LHCN-M2 (cell line): ENCODE measurements at regions not wholly inside any gene's neighbourhood (a gene's known extent, or its start where the extent isn't known, plus 50 kb on each side); places are given as distances from the start of the nearest gene placed in this dataset.

Experiments
- DNase-seq: peaks from one replicate; pipeline ENCODE4 v3.0.0-alpha.2; 2012; ENCODE audit warnings: low read depth

DNA sequence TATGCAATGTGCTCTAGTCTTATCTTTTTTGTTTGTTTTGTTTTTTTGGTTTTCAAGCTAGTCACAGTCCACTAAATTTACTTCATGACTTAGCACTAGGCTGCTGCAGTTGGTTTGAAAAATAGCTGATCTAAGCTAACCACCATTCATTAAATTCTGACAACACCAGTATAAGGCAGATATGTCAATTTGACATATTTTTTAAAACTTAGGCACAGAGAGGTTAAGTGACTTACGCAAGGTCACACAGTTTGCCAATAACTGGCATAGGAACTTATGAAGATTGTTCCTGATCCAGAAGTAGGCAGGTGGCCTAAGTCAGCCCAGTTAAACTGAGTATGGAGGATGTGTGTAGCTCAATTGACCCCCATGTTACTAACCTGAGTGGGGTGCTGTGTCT lies 377.3 kb upstream of the NFE2L3 start:
- DNase-seq: no peak

DNA sequence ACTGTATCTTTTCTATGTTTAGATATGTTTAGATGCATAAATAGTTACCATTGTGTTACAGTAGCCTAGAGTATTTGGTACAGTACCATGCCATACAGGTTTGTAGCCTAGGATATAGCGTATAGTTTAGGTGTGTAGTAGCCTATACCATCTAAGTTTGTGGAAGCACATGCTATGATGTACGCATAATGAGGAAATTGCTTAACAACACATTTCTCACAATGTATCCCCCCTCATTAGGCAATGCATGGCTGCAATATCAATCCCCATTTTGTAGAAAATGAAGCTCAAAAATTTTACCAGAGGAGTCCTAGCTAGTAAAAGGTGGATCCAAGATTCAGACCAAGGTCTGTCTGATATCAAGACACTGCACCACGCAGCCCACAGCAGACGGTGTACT lies 376.4 kb upstream of the NFE2L3 start:
- no peak for DNase-seq

DNA sequence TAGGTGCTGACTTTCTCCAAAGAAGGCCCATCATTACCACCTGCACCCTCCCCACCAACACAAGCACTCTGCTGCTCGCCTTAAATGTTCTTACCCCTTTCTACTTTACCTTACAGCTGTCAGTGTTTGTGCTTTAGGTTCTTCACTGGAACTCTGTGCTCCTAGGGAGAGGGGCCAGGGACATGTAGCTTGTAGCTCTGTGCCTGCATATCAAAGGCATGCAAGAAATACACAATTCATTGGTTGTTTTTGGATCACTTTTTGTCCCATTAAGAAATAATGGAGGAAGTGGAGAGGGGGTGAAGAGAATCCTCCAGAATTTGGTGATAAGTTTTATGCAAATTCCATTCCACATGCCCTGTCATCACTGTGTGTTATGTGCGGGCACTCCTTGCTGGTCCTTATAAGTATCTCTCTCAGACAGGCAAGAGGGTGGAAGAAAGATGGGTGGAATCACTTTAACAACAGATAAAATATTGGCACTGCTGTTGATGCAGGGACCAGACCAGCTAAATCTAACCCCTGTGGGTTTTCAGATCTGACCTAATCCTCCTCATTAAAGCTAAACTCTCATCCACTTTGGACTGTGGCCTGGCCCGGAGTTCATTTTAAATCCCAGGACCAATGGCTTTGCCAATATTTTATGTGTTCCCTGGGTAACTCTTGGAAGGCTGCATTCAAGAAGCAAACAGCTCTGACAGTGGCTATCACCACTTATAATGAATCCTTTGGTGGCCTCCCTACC lies 375.8 kb upstream of the NFE2L3 start:
- no peak for DNase-seq

DNA sequence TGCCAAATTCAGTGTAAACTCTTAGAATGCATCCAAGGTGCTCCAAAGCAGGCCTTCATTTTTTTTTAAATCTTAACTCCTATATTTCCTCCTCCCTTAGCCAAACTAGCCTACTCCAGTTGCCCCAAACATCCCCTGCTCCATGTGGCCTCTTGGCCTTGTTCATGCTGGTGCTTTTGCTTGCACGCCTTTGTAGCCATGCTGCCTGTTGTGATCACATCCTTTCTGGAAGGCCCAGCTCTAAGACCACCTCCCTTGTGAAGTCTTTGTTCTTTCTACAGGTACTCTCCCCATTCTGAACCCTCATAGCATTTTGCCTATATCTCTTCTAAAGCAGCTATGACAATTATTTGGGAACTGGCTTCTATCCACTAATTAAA lies 375.3 kb upstream of the NFE2L3 start:
- DNase-seq: no peak

- no peak for DNase-seq
Observed at GRCh38 chr7:25777969-25778708, 373.9 kb upstream of the NFE2L3 start.

DNA sequence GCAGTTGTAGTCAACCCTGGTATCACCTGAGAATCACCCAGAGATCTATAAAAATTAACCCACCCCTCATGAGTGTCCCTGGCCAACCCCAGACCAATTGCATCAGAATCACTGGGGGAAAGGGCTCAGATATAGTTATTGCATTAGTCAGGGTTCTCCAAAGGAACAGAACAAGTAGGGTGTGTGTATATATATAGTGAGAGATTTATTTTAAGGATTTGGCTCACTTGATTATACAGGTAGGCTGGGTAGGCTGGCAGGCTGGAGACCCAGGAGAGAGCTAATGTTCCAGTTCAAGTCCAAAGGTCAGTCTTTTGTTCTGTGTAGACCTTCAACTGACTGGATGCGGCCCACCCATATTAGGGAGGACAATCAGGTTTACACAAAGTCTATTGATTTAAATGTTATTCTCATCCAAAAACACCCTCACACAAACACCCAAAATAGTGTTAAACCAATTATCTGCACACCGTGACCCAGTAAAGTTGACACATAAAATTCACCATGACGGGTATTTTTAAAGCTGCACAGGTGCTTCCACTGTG lies 372.9 kb upstream of the NFE2L3 start:
- no peak for DNase-seq

GRCh38 chr7:25780904-25781303 lies 371.1 kb upstream of the NFE2L3 start:
- no peak for DNase-seq

- DNase-seq: no peak
Observed at GRCh38 chr7:25781704-25782103, 370.3 kb upstream of the NFE2L3 start.

GRCh38 chr7:25786936-25787335 lies 365.1 kb upstream of the NFE2L3 start:
- DNase-seq: no peak

DNA sequence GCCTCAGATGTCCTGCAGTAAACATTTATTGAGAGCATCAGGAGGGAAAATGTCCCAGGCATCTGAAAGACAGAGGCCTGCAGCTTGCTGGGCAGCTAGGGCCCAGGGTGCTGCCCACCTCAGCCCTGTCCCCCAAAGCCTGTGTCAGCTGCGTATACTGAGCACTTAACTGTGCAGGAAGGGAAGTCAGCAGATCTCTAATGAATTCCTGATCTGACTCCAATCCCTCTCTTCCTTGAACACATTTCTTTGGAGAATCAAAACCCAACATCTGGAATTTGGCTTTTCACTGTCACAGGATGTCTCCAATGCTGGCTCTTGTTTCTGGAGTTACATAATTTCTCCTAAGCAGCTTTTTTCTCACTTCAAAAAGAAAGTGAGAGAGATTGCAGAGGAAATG lies 364.7 kb upstream of the NFE2L3 start:
- DNase-seq: no peak

DNA sequence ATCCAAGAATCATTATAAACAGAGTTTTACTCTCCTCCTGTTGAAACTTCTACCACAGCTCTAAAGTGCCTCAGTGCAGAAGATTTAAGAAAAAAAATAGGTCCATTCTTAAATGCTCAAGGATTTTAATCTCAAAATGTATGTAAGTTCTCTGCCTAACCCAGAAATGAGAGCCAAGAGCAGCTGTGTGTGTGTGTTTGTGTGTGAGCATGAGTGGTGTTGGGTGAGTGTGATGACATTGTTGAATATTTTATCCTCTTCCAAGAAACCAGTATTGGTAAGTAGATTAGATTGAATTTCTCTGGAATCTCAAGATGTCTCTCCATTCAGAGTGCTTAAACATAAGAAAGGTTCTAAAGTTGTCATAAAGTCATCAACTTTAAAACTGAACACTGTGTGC lies 363.6 kb upstream of the NFE2L3 start:
- DNase-seq: no peak

- DNase-seq: no peak
Observed at GRCh38 chr7:25788961-25789620, 362.9 kb upstream of the NFE2L3 start.

- DNase-seq: peak; percentile 20
Observed at GRCh38 chr7:25789701-25790640, 362.0 kb upstream of the NFE2L3 start.

- no peak for DNase-seq
Observed at GRCh38 chr7:25790963-25791362, 361.0 kb upstream of the NFE2L3 start.

DNA sequence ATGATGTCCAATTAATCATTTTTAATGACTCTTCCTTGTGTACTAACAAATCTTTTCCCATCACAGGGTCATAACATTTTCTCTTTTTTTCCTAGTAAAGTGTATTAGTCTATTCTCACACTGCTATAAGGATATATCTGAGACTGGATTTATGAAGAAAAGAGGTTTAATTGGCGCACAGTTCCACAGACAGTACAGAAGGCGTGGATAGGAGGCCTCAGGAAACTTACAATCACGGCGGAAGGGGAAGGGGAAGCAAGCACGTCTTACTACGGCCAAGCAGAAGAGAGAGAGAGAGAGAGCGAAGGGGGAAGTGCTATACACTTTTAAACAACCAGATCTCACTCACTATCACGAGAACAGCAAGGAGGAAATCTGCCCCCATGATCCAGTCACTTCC lies 359.4 kb upstream of the NFE2L3 start:
- no peak for DNase-seq

DNA sequence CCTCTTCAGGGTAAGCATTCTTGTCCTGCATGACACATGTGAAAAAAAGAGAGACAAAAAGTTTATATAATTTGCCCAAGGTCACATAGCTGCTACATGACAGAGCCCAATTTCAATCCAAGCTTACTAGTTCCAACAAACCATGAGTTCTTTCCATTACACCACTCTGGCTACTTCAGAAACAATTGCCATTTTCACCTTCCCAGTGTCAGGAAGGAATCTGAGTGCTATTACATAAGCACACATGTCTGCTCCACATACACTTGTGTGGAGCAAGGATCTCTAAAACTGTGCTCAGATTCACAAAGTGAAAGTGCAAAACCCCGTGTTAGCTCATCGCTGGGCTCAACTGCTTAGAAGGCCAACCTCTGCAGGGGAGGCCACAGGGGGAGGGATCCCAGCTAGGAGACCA lies 356.2 kb upstream of the NFE2L3 start:
- DNase-seq: no peak

DNA sequence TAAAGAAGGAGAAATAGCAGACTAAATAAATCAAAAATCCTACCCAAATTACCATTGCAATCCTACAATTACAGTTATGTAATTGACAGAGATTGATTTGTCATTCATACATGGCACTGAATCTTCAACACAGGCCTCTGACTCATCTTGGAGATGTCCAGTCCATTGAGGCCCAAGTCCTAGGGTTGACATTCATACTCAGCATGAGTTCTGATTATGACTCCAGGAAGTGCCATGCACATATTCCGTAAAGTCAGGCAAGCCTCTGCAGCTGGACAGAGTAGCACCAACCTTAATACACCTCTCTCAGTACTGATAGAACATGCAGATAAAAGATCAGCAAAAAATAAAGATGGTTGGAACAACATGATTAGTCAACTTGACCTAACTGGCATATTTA lies 353.7 kb upstream of the NFE2L3 start:
- no peak for DNase-seq

GRCh38 chr7:25801214-25801613 lies 350.8 kb upstream of the NFE2L3 start:
- no peak for DNase-seq

DNA sequence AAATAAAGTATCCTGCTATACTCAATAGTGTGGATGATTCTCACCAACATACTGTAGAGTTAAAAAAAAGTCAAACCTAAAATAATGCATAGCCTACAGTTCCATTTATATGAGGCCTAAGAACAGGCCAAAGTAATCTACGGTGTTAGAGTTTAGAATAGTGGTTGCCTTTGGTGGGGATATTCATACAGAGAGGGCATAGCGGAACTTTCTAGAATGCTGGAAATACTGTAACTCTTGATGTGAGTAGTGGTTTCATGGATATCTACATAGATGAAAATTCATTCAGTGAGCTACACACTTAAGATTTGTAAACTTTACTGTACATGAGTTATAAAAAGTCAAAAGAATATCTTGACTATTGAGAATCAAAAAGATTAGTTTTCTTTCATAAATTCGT lies 349.9 kb upstream of the NFE2L3 start:
- DNase-seq: no peak

DNA sequence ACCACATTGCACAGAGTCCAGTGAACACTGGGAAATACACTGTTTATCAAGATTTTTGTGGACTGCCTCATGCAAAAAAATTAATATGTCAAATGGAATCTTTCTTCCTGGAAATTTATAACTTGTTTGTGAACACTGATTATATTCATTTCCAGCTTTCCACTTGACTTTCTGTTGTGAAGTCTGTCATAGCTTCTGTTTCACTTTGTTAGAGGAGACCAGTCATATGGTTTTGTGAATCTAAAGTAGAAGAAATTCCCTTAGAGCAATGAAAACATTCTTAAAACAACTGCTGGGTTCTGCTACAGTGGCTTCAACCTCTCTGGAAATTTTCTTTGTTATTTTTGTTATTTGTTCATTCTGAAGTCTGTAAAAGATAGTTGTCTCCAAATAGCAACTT lies 349.5 kb upstream of the NFE2L3 start:
- no peak for DNase-seq

DNA sequence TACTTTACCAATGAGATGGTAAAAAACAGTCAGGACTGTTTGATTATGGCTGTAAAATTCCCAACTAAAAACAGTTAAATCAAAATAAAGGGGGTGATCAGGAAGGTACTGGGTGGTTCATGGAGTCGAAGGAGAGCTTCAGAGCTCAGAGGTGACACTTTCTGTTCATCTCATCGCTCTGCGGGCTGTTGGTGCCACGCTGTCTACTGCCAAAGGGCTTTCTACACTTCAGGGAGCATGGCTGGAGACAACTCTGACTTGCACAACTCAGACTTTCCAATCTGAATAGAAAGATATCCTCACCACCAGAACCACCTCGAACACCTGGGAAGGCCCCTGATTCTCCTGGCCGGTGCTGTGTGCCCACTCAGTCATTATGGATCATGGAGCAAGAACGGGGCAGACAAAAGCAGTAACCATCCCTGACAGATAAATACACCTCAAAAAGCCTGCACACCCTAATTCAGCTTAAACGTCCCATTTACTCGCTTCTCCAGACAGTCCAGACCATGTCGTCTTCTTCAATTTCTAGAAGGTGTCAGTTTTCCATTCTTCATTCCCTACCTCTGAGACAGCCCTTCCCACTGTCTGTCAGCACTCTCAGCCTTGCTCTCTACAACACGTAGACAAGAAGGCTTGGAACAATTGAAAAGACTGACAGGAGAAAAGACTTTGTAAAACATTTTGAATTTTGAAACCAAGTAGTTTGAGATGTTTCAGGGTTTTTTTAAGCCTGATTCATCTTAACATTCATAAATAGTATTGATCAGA lies 348.7 kb upstream of the NFE2L3 start:
- no peak for DNase-seq
